Astrocyte of the cerebellum (primary cell): ENCODE measurements at regions not wholly inside any gene's neighbourhood (a gene's known extent, or its start where the extent isn't known, plus 50 kb on each side); places are given as distances from the start of the nearest gene placed in this dataset.

Source experiments
- DNase-seq: peaks from one replicate; pipeline ENCODE4 v3.0.0-alpha.2; 2011; ENCODE audit warnings: low read depth
- H3K4me3 ChIP-seq: 2 replicates; pipeline ENCODE4 v1.5.1; 2011; ENCODE audit warnings: mild to moderate bottlenecking, low read depth, low read length, moderate library complexity
- CTCF ChIP-seq: IDR thresholded peaks from 2 replicates; pipeline ENCODE4 v1.5.1; 2012; ENCODE audit warnings: low read length, low read depth, moderate library complexity, mild to moderate bottlenecking; ENCODE audit errors: missing control alignments
- in situ Hi-C: cut with HindIII; loops from 2 replicates; pipeline ENCODE4 v1.10.0; 2017; ENCODE audit warnings: low sequenced_read_pairs

- no peak overlapping the region for H3K4me3 ChIP-seq
- TF ChIP-seq CTCF: no peak
- in situ Hi-C loops: no loop called here
- DNase-seq: no peak
Measured at GRCh38 chr12:107384645-107385044, 291.3 kb upstream of the CRY1 start.

- no peak for DNase-seq
- TF ChIP-seq CTCF: no peak
- H3K4me3 ChIP-seq: no peak overlapping the region
- in situ Hi-C loops: no loop called here
Measured at GRCh38 chr12:107385509-107385908, 292.2 kb upstream of the CRY1 start.

- no peak for TF ChIP-seq CTCF
- in situ Hi-C loops: no loop called here
- no peak for DNase-seq
Measured at GRCh38 chr12:107386569-107386968, 293.2 kb upstream of the CRY1 start.

GRCh38 chr12:107388263-107388662 is 294.9 kb upstream of the CRY1 start:
- no peak for TF ChIP-seq CTCF

More at GRCh38 chr12:107386569-107386968, 293.2 kb upstream of the CRY1 start:
- H3K4me3 ChIP-seq: no peak overlapping the region

GRCh38 chr12:107390414-107390813 is 295.2 kb upstream of the PWP1 start:
- TF ChIP-seq CTCF: no peak
- H3K4me3 ChIP-seq: no peak overlapping the region
- in situ Hi-C loops: no loop called here
- no peak for DNase-seq

More at GRCh38 chr12:107388263-107388662, 294.9 kb upstream of the CRY1 start:
- no peak overlapping the region for H3K4me3 ChIP-seq
- DNase-seq: no peak
- in situ Hi-C loops: no loop called here

GRCh38 chr12:107393043-107393717 is 292.4 kb upstream of the PWP1 start:
- H3K4me3 ChIP-seq: no peak overlapping the region
- TF ChIP-seq CTCF: no peak
- in situ Hi-C loops: no loop called here
- DNase-seq: no peak

- no peak for TF ChIP-seq CTCF
- in situ Hi-C loops: no loop called here
- no peak for DNase-seq
- H3K4me3 ChIP-seq: no peak overlapping the region
Measured at GRCh38 chr12:107394693-107395092, 290.9 kb upstream of the PWP1 start.
